Calu3 (cell line): ENCODE measurements at regions not wholly inside any gene's neighbourhood (a gene's known extent, or its start where the extent isn't known, plus 50 kb on each side); places are given as distances from the start of the nearest gene placed in this dataset.

Experiments used
- BruUV-seq: library from RNA; stranded (reverse); fragments of 400-500 nt; replicated peaks from 2 replicates; lab custom pipeline; 2021; lab: Mats Ljungman, UMichigan
- CTCF ChIA-PET: fragments of 300-600 bp; sonication (Branson Sonifier 250); formaldehyde crosslinking; loops from one replicate; lab custom pipeline; 2022; ENCODE audit warnings: antibody characterized with exemption; lab: Charles Lee
- DNase-seq: peaks from one replicate; pipeline ENCODE4 v3.0.0; 2022
- H3K27ac Mint-ChIP-seq: one replicate; pipeline ENCODE4 v1.8.0; 2022; ENCODE audit warnings: mixed read lengths; ENCODE audit not compliant: unreplicated experiment
- H3K27me3 Mint-ChIP-seq: one replicate; pipeline ENCODE4 v1.8.0; 2022; ENCODE audit warnings: mixed read lengths; ENCODE audit not compliant: unreplicated experiment
- H3K36me3 Mint-ChIP-seq: one replicate; pipeline ENCODE4 v1.8.0; 2022; ENCODE audit warnings: mild to moderate bottlenecking, moderate library complexity, mixed read lengths; ENCODE audit not compliant: insufficient read depth, unreplicated experiment
- H3K4me1 Mint-ChIP-seq: one replicate; pipeline ENCODE4 v1.8.0; 2022; ENCODE audit warnings: mild to moderate bottlenecking, low read depth, mixed read lengths; ENCODE audit not compliant: unreplicated experiment
- H3K4me3 Mint-ChIP-seq: one replicate; pipeline ENCODE4 v1.8.0; 2022; ENCODE audit warnings: mild to moderate bottlenecking, low read depth, moderate library complexity, mixed read lengths; ENCODE audit not compliant: unreplicated experiment
- H3K9me3 Mint-ChIP-seq: one replicate; pipeline ENCODE4 v1.8.0; 2022; ENCODE audit warnings: low read depth, mixed read lengths; ENCODE audit not compliant: unreplicated experiment
- intact Hi-C: fragments of 100-400 bp; cut with micrococcal nuclease; formaldehyde crosslinking; loops from one replicate; pipeline ENCODE4 v1.10.0; 2022; ENCODE audit not compliant: unreplicated experiment
- TF ChIP-seq, protein P1 (sequence below): fragments of 200-600 bp; IDR thresholded peaks from one replicate; pipeline ENCODE4 v1.8.0; 2022; ENCODE audit warnings: antibody characterized with exemption; ENCODE audit not compliant: unreplicated experiment

- H3K4me1 Mint-ChIP-seq = no peaks in the 10 kb centered on the region
- H3K36me3 Mint-ChIP-seq = no peaks in the 10 kb centered on the region
- no peaks in the 10 kb centered on the region for H3K27me3 Mint-ChIP-seq
- no TSS peak for BruUV-seq
- intact Hi-C loops = no loop called here
- TF ChIP-seq, protein P1, sequence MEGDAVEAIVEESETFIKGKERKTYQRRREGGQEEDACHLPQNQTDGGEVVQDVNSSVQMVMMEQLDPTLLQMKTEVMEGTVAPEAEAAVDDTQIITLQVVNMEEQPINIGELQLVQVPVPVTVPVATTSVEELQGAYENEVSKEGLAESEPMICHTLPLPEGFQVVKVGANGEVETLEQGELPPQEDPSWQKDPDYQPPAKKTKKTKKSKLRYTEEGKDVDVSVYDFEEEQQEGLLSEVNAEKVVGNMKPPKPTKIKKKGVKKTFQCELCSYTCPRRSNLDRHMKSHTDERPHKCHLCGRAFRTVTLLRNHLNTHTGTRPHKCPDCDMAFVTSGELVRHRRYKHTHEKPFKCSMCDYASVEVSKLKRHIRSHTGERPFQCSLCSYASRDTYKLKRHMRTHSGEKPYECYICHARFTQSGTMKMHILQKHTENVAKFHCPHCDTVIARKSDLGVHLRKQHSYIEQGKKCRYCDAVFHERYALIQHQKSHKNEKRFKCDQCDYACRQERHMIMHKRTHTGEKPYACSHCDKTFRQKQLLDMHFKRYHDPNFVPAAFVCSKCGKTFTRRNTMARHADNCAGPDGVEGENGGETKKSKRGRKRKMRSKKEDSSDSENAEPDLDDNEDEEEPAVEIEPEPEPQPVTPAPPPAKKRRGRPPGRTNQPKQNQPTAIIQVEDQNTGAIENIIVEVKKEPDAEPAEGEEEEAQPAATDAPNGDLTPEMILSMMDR = no peak
- no peak for DNase-seq
- peaks cover 6% of the 10 kb centered on the region for H3K9me3 Mint-ChIP-seq
- H3K4me3 Mint-ChIP-seq = no peak overlapping the region
- no peak overlapping the region for H3K27ac Mint-ChIP-seq
- CTCF ChIA-PET = no interaction called here
These were observed 212.3 kb downstream of the C7orf25 start for GRCh38 chr7:42699380-42700178.

- H3K9me3 Mint-ChIP-seq = peaks cover 6% of the 10 kb centered on the region
- intact Hi-C loops = no loop called here
- H3K4me3 Mint-ChIP-seq = no peak overlapping the region
- no peak overlapping the region for H3K27ac Mint-ChIP-seq
- no peaks in the 10 kb centered on the region for H3K27me3 Mint-ChIP-seq
- no peaks in the 10 kb centered on the region for H3K4me1 Mint-ChIP-seq
- no peaks in the 10 kb centered on the region for H3K36me3 Mint-ChIP-seq
- DNase-seq = no peak
- CTCF ChIA-PET = no interaction called here
- TF ChIP-seq, protein P1 = no peak
- BruUV-seq = no TSS peak
These were observed 213.1 kb downstream of the C7orf25 start for GRCh38 chr7:42698600-42699374.

GRCh38 chr7:42694894-42695507 lies 216.9 kb downstream of the C7orf25 start:
- H3K36me3 Mint-ChIP-seq = no peaks in the 10 kb centered on the region
- CTCF ChIA-PET = interaction anchor here (0.6 kb wide), 1 partner anchor 169 kb away, joined by 6 read pairs; no protein-coding TSS in a partner anchor

DNA sequence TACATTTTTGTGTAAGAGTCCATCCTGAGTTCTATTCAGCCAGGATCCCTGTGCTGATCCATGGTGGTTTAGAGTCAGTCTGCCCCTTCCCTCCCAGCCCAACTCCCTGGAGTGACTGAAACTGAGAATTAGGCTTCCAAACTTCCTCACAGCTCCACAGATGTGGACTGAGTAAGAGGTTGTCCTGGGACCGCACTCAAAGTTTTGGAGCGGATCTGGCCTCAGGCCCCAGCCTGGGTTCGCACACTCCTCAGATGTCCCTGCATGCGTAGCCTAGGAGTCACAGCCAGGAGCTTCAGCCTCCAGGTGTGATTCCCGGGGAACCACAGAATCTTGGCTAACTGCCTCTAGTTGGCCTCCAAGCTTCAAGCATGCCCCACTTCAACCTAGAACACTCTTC lies 218.1 kb downstream of the C7orf25 start:
- intact Hi-C loops = no loop called here

More at GRCh38 chr7:42694894-42695507, 216.9 kb downstream of the C7orf25 start:
- Mint-ChIP-seq H3K4me1 (no peaks in the 10 kb centered on the region), H3K27me3 (no peaks in the 10 kb centered on the region), H3K9me3 (peaks cover 9% of the 10 kb centered on the region), H3K27ac (no peak overlapping the region), H3K4me3 (no peak overlapping the region)
- BruUV-seq = no TSS peak
- no peak for DNase-seq
- intact Hi-C loops = no loop called here
- TF ChIP-seq, protein P1 = no peak

More for the DNA sequence above, 218.1 kb downstream of the C7orf25 start:
- Mint-ChIP-seq H3K4me3 (no peak overlapping the region), H3K4me1 (no peaks in the 10 kb centered on the region), H3K36me3 (no peaks in the 10 kb centered on the region), H3K27ac (no peak overlapping the region), H3K9me3 (peaks cover 9% of the 10 kb centered on the region), H3K27me3 (no peaks in the 10 kb centered on the region)
- no TSS peak for BruUV-seq
- TF ChIP-seq, protein P1 = no peak
- no peak for DNase-seq
- CTCF ChIA-PET = no interaction called here
